ENCODE measurements at regions not wholly inside any gene's neighbourhood (a gene's known extent, or its start where the extent isn't known, plus 50 kb on each side); places are given as distances from the start of the nearest gene placed in this dataset.

GRCh38 chr22:23402275-23403151 lies 177.6 kb downstream of the IGLL1 start:
- ATAC-seq (ENCODE audit: low FRiP score in 2 of 2), result peak; percentile 44 to 50
- peak; percentile 77 to 94 for DNase-seq
- TF ChIP-seq, protein P1, sequence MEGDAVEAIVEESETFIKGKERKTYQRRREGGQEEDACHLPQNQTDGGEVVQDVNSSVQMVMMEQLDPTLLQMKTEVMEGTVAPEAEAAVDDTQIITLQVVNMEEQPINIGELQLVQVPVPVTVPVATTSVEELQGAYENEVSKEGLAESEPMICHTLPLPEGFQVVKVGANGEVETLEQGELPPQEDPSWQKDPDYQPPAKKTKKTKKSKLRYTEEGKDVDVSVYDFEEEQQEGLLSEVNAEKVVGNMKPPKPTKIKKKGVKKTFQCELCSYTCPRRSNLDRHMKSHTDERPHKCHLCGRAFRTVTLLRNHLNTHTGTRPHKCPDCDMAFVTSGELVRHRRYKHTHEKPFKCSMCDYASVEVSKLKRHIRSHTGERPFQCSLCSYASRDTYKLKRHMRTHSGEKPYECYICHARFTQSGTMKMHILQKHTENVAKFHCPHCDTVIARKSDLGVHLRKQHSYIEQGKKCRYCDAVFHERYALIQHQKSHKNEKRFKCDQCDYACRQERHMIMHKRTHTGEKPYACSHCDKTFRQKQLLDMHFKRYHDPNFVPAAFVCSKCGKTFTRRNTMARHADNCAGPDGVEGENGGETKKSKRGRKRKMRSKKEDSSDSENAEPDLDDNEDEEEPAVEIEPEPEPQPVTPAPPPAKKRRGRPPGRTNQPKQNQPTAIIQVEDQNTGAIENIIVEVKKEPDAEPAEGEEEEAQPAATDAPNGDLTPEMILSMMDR (IDR thresholded peaks at IDR 0.05), result peak; percentile 47 to 82 (median 62)
- TF ChIP-seq POLR2AphosphoS5 (IDR thresholded peaks at IDR 0.05), result no peak
- H3K27ac ChIP-seq, result no peak overlapping the region
- H3K36me3 ChIP-seq, result no peaks in the 10 kb centered on the region
- peak overlapping the region in 3 of 4 donors; percentile 37 to 48 (median 46) for H3K4me3 ChIP-seq
- H3K4me1 ChIP-seq, result peaks cover 0 to 8% (median 5%) of the 10 kb centered on the region in 4 donors
- no peaks in the 10 kb centered on the region for H3K9me3 ChIP-seq
- H3K27me3 ChIP-seq, result no peaks in the 10 kb centered on the region
- WGBS, 2 donors, result 12 to 40% methylated on average over 1 to 62 of the region's 82 CpGs

GRCh38 chr22:23401910-23402274 lies 178.2 kb downstream of the IGLL1 start:
- Histone ChIP-seq H3K9me3 (no peaks in the 10 kb centered on the region), H3K4me3 (peak overlapping the region in 3 of 4 donors; percentile 37 to 48 (median 46)), H3K27me3 (no peaks in the 10 kb centered on the region), H3K27ac (no peak overlapping the region), H3K36me3 (no peaks in the 10 kb centered on the region), H3K4me1 (peaks cover 0 to 8% (median 5%) of the 10 kb centered on the region in 4 donors)
- 17 to 60% methylated on average over 1 to 13 of the region's 14 CpGs for WGBS, 2 donors
- no peak for ATAC-seq (ENCODE audit: low FRiP score in 2 of 2)
- TF ChIP-seq EP300 (IDR thresholded peaks at IDR 0.05) (no peak), POLR2A (IDR thresholded peaks at IDR 0.05) (no peak), POLR2AphosphoS5 (IDR thresholded peaks at IDR 0.05) (no peak)
- TF ChIP-seq, protein P1 (IDR thresholded peaks at IDR 0.05), result no peak
- DNase-seq, result peak in 1 of 2 donors; percentile 72

DNA sequence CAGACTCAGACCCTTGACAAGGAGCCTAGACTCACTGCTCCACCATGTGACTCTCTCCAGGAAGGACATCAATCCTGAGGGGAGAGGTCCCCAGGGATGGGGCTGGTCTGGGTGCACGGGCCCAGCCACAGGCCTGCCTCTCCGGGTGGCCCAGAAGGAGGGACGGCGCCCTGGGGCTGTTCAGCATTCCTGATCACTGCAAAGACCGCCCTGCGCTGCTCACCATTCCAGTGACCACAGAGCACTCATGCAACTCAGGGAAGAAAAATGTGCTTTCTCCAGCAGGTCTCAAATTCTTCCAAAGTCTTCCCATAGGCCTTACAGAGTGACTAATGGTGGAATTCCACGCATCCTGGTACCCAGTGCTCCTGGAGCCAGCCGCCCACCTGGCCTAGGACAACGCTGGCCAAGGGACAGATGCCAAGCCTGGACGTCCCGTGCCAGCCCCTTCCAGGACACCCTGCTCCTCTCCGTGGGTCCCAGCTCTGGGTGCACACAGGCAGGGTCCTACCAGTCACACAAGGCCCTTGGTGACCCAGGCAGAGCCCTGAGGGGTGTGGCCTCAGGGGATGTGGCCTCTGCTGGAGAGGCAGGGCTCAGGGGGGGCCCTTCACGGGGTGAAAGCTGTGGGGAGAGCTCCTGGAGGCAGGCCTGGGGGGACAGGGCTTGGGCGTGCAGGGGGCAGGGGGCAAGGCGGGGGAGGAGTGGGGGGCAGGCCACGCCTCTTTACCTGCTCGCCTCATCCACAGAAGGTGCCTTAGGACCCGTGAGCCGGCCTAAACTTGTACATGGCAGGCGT lies 178.8 kb downstream of the IGLL1 start:
- no peaks in the 10 kb centered on the region for H3K9me3 ChIP-seq
- 80 to 86% methylated on average over 10 to 19 of the region's 20 CpGs for WGBS, 2 donors
- no peaks in the 10 kb centered on the region for H3K27me3 ChIP-seq
- DNase-seq (peak in 1 of 2 donors; percentile 52), ATAC-seq (ENCODE audit: low FRiP score in 2 of 2) (no peak)
- no peak for TF ChIP-seq POLR2A (IDR thresholded peaks at IDR 0.05)
- no peak for TF ChIP-seq EP300 (IDR thresholded peaks at IDR 0.05)
- TF ChIP-seq, protein P1 (IDR thresholded peaks at IDR 0.05), result no peak
- TF ChIP-seq POLR2AphosphoS5 (IDR thresholded peaks at IDR 0.05), result no peak
- no peak overlapping the region for H3K27ac ChIP-seq
- H3K4me3 ChIP-seq, result no peak overlapping the region
- H3K36me3 ChIP-seq, result no peaks in the 10 kb centered on the region
- peaks cover 0 to 8% (median 5%) of the 10 kb centered on the region in 4 donors for H3K4me1 ChIP-seq

DNA sequence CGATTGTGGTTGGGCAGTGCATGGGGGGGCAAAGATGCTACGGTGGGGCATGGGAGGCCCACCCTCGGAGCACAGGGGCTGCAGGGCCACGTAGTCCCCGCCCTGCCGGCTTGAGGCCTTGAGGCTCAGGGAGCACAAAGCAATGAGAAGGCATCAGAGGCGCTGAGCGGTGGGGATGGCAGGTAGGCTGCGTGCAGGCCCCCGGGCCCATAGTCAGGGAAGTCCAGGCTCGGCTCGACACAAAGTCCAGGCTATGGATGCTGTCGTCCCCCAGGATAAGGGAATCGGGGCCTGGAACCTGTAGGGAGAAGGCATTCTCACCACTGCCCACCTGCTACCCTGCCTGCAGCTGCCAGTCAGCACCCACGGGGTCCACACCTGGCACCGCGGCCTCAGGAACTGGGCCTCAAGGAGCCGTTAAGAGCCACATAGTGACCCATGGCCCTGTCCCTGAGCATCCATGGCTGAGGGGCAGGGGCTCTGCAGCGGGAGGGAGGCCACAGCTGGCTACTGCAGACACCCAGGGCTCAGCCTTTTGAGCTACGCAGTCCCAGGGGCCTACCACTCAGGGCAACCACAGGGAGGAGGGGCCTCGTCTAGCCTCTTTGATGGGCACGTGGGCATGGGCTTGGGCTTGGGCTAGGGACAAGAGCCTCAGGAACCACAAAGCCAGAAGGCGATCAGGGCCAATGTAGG lies 179.7 kb downstream of the IGLL1 start:
- no peak overlapping the region for H3K4me3 ChIP-seq
- ATAC-seq (ENCODE audit: low FRiP score in 2 of 2) (no peak), DNase-seq (peak in 1 of 2 donors; percentile 73)
- H3K9me3 ChIP-seq, result no peaks in the 10 kb centered on the region
- H3K36me3 ChIP-seq, result no peaks in the 10 kb centered on the region
- H3K27me3 ChIP-seq, result no peaks in the 10 kb centered on the region
- no peak overlapping the region for H3K27ac ChIP-seq
- TF ChIP-seq EP300 (IDR thresholded peaks at IDR 0.05), result no peak
- TF ChIP-seq POLR2AphosphoS5 (IDR thresholded peaks at IDR 0.05), result no peak
- TF ChIP-seq POLR2A (IDR thresholded peaks at IDR 0.05), result no peak
- TF ChIP-seq, protein P1 (IDR thresholded peaks at IDR 0.05), result no peak
- peaks cover 0 to 8% (median 5%) of the 10 kb centered on the region in 4 donors for H3K4me1 ChIP-seq
- WGBS, 2 donors, result 83 to 87% methylated on average over 3 to 20 of the region's 23 CpGs
